ENCODE measurements at regions not wholly inside any gene's neighbourhood (a gene's known extent, or its start where the extent isn't known, plus 50 kb on each side); places are given as distances from the start of the nearest gene placed in this dataset.

GRCh38 chr9:115495052-115495635, 377.2 kb upstream of the TNC start:
- TF ChIP-seq RAD21 (IDR thresholded peaks at IDR 0.05; ENCODE audit: low read depth) (no peak), TCF12 (IDR thresholded peaks at IDR 0.05; ENCODE audit: low read depth) (no peak), TAF1 (IDR thresholded peaks at IDR 0.05; ENCODE audit: low read depth) (no peak), NFIC (IDR thresholded peaks at IDR 0.05) (no peak), REST (IDR thresholded peaks at IDR 0.05; ENCODE audit: low read depth) (no peak), MAX (IDR thresholded peaks at IDR 0.05) (no peak)
